Fibroblast of skin of right biceps (primary cell): ENCODE measurements at regions not wholly inside any gene's neighbourhood (a gene's known extent, or its start where the extent isn't known, plus 50 kb on each side); places are given as distances from the start of the nearest gene placed in this dataset.

Source experiments
- DNase-seq: peaks from one replicate; pipeline ENCODE4 v3.0.0-alpha.2; 2013

DNA sequence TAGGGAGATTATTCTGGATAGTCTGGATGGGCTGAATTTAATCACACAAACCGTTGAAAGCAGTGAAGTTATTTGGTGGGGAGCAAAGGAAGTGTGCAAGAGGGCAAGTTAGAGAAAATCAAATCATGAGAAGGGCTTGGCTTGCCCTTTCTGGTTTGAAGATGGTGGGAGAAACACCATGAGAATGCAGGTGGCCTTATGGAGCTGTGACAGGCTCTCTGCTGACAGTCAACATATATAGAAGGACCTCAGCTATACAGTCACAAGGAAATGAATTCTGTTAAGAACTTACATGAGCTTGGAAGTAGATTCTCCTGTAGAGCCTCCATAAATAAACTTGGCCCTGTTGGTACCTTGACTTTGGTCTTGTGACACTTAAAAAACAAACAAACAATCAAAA, 72.3 kb downstream of the GMNC start:
- DNase-seq = no peak

DNA sequence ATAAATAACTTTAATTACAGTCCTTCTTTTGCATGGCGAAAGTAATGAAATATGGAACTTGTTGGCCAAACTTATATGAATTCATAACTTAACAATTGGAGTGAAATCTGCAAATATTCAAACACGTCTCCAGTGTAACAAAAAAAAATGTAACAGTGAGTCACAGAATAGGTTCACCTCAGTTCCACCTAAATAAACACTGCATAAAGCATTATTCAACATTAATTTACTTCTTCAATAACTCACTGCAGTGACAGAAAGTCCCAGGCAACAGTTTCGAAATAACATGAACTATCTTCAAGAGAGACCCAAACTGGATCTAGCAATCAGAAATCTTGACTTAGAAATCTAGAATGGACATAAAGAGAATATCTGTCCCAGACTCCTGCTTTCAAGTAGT, 75.6 kb downstream of the GMNC start:
- DNase-seq = no peak

DNA sequence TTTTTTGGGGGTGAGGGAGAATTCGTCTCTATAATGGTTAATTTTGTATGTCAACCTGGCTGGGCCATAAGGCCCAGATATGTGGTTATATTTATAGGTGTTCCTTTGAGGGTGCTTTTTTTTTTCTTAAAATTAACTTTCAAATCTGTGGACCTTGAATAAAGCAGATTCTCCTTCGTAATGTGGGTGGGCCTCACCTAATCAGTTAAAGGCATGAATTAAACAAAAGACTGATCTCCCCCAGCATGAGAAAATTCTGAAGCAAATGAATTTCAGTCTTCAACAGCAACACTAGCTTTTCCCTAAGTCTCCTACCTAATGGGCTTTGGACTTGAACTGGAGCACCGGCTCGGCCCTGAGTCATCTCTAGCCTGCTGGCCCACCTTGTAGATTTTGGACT, 77.4 kb downstream of the GMNC start:
- no peak for DNase-seq

DNA sequence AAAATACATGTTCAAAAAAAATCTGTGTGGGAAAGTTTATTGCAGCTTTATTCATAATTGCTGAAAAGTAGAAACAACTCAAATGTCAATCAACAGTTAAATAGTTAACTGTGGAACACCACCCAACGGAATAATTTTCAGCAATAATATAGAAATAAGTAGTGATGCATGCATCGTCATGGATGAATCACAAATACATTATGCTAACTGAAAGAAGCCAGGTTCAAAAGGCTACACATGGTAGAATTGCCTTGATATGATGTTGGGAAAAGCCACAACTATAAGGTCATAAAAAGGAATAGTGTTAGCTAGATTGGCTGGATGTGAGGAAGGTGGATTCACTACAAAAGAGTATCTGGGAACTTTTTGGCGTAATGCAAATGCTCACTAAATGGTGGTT, 82.0 kb downstream of the GMNC start:
- no peak for DNase-seq

DNA sequence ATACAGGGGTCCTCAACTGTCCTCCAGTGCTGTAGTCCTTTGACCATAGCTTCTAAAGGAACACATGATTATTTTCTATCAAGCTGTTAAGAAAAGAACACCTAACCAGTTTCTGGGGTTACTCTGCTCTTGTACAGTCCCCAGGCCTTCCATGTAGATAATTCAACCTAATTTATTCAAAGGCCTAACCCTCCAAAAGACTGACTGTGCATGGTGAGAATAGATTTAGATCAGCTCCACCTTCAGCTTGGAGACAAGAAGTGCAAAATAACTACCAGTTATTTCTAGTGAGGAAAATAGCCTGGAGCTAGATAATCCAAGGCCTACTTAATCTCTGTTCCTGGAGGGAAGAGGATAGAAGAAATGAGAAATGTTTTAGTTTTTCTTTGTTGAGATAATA, 87.9 kb downstream of the GMNC start:
- no peak for DNase-seq

DNA sequence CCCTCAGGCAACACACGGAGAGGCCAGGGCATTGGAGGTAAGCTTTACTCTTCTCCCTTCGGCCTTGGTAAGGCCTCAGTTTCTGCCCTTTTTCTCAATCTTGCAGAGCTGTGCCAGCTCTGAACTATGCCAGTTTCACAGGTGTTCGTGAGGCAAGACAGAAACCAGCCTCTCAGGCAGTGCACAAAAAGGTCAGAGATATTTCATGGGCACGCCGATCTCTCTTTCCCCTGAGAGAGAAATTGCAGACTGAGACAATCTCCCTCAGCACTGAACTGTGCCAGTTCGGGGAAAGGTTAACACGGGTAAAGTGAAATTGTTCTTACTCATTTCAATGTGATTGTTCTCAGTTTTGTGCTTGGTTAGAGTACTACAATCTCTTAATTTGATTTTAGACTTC, 88.5 kb downstream of the GMNC start:
- DNase-seq = no peak

DNA sequence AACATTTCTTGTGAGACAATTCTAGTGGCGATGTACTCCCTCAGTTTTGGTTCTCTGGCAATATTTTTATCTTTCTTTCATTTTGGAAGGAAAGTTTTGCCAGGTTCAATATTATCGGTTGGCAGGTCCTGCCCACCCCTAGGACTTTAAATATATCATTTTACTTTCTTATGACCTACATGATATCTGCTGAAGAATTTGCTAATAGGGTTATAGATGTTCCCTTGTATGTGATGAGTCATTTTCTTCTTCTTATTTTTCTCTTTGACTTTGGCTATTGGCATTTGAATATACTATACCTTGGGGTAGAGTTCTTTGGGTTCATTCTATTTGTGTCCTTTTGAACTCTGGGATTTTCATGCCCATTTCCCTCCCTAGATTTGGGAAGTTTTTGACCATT, 89.7 kb downstream of the GMNC start:
- no peak for DNase-seq

DNA sequence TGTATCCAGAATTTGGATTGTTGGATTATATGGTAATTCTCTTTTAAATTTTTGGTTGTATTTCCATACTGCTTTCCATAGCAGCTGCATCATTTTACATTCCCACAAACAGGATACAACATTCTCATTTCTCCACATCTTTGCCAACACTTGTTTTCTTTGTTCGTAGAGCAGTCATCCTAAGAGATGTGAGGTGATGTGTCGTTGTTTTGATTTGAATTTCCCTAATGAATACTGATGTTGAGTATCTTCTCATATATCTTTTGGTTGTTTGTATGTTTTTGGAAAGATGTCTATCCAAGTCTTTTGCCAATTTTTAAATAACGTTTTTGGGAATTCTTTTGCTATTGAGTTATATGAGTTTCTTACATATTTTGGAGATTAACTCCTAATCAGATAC, 93.6 kb downstream of the GMNC start:
- DNase-seq = no peak

DNA sequence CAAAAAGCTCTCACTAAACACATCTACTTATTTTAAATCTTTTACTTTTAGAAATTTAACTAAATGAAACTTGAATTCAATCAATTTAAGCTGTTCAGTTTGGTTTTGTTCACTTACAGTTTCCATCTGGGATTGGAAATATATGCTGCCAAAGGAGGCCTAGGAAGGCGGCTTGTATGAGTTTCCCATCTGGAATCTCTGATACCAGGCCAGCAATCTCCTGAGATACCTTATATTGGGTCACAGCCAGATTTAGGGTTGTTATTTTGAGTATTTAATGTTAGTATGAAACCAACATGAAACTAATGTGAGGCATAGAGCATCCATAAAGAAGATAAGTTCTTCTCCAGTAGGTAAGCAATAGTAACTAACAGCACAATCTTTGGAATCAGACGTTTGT, 94.6 kb downstream of the GMNC start:
- DNase-seq = no peak

DNA sequence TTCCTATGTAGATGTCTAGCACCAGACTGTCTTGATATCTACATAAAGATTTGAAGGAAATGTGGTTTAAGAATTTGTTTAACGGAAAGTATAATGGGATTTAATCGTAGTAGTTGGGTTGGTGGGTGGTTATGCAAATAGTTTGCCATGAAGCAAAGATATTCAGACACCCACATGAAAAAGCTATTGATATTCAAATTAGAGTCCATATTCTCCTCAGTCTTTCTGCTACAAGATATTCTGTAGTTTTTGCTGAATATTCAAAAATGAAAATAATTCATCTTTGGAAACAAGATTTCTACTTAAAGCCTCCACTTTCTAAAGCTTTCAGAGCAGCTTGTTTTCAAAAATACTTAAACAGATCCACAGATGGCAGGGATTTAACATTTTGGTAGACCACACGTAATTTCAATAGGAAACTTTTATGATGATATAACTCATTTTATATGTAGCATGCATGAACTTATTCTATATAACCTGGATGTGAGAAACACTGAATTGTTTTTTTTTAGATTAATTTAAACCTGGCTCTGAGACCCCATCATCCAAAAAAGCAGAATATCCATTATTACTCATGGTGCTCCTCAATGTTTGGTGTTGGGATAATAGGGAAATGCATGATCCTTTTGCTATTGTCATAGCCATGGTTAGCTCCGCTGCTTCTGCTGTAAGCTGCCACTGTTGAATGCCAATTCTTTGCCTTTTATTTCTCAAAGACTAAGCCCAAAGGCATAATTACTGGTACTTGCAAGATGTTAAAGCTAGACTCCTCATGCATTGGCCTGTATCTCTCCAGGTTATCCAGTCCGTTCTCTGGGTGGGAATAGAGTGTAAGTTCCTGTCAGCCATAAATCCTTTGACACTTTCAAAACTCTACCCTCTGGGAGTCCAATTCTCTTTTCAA, 98.0 kb downstream of the GMNC start:
- no peak for DNase-seq

DNA sequence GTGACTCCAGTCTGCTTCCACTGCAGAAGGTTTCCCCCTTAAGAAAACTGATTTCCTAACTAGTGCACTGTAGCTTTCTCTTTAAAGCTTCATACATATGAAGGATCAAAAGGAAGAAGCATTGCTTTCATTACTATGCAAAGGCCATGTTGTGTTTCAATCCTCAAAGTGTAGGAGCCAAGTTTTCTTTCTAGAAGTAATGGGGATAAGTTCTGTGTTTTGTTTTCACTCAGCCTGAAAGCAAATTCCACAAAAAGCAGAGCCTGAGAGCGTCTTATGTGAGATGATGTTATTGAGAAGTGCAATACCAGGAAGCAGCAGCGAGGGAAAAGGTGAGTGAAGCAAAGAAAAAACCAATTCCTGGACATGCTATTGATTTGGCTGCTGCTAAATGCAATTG, 99.7 kb downstream of the GMNC start:
- no peak for DNase-seq

DNA sequence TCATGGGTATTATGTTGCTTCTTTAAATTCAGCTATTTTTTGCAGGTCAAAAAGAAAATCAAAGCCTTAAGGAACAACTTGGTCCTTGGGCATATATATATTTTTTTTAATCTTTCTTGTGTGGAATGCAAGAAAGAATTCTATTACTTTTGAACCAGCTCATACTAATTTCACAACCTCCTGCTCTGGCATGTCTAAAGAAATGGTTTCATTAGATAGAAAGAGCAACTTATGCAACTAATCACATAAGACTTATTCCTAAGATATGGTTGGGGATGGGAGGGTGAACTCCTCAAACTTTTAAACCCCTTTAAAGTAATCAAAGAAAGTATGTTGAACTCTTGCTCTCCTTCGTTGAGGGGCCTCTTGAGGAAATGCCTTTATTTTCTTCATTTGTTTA, 114.9 kb downstream of the GMNC start:
- no peak for DNase-seq

DNA sequence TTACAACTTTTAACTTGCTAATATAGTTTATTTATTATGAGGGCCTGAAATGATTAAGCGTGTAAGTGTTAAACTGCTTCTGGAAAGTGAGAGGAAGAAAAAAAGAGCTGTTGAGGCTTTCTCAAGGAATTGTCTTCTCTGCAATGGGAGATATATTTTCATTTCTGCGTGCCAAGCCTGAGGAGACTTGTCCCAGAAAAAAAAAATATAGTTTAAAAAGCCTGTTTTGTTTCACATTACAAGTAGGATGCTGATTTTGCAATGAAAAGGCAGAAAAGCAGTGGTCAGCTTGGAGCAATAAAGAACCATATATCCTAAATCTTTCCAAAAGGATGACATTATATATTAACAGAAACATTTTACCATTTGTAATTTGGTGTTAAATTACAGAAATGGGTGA, 115.5 kb downstream of the GMNC start:
- no peak for DNase-seq

DNA sequence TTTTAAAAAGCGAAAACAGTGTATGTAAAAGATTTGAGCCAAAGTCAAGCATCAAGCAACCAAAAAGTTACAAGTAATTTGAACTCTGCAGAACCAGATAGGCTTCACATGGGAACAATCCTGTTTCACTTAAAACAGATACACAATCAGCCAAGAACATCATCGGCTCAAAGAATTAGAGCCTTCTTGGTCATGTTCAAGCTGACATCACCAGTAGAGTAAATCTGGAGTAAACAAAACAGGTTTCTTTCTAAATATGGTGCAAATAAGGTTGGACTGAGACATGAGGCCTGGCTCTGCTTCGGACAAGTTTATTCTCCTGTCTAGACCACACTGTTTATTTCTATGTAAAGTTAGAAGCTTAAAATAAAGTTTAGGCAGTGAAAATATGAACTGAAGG, 116.0 kb downstream of the GMNC start:
- no peak for DNase-seq

DNA sequence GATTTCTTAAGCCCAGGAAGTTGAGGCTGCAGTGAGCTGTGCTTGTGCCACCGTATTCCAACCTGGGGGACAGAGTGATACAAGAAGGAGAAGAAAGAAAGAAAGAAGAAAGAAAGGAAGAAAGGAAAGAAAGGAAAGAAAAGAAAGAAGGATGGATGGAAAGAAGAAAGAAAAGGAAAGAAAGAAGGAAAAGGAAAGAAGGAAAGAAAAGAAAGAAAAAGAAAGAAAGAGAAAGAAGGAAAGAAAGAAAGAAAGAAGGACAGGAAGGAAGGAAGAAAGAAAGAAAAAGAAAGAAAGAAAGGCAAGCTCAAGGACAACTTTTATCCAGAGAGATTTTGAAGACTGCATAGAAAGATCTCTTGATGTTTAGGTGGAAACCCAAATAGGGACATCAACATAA, 120.7 kb downstream of the GMNC start:
- DNase-seq = no peak

DNA sequence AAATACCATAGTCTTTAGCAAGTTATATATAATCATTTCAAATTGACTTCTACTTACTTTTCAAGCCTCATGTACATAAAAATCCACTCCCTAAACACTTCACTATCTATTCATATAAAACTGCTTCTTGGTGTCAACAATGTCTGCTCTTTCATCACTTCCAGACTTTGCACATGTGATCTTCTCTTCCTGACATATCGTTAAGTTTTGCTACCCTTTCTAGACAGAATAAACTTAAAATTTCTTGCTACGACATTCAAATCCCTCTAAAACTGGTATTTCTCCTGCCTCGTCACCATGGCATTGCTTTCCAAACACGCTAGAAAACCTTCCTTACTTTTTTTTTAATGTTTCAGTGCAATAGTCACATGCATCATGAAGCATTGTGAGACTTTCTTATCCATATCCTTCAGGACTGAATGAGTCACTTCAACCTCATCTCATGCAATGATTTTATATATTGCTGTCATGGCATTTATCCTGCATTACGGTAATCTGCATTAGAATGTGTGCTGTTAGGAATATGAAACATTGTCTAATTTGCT, 122.8 kb downstream of the GMNC start:
- DNase-seq = peak; percentile 23

DNA sequence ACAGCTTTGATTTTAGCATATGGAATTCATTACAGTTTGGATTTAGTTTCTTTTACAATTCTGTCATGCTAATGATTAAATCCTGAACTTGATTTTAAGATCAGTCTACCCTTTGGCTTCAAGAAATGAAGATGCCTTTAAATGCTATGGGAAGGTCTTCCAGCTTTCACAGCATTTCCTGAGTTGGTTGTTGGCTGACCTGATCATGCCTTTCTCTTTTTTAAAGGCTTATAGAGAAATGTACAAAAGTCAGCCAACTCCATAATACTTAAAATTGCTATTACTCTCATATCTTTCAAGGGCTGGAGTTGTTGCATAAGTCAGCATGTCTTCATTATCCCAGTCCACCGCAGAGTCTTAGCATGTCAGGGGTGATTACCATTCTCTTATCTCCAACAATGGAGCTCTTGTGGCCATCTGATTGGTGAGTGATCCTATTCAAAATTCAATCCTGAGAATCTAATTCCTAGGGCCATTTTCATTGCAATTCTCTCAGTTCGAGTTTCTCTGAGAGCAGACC, 123.8 kb downstream of the GMNC start:
- DNase-seq = no peak

DNA sequence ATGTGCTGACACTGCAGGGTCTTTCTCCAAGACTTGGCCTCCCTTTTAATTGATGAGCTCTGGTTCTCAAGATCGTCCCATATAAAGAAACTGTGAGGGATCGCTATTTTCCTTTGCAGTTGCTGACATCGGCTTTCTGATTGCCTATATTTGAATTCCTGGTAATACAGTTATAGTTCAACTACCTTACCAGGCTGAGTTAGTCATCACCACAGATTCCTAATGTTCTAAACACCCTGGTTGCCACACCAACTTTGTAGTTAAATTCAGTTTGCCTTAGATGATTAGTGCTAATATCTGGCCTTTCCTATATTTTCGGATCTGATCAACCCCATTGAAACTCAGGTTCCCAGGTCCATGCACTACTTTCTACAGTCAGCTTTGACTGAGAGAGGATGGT, 125.0 kb downstream of the GMNC start:
- DNase-seq = no peak

DNA sequence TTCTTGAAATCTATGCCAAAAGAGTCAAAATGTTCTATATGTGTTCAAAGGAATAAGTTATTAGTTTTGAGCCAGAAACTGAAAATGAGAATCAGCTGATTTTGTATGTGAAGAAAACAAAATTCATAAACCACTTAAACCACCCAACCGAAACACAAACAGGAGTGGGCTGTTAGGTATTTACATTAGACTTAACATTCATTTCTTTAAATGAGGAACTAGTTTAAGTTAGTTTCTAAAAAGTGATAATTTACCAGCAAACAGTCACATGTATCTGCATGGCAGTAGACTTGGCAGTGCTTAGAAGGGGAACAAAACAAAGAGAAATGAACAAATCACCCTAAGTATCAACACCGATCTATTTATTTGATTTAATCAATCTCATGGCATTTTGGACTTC, 128.0 kb downstream of the GMNC start:
- no peak for DNase-seq

DNA sequence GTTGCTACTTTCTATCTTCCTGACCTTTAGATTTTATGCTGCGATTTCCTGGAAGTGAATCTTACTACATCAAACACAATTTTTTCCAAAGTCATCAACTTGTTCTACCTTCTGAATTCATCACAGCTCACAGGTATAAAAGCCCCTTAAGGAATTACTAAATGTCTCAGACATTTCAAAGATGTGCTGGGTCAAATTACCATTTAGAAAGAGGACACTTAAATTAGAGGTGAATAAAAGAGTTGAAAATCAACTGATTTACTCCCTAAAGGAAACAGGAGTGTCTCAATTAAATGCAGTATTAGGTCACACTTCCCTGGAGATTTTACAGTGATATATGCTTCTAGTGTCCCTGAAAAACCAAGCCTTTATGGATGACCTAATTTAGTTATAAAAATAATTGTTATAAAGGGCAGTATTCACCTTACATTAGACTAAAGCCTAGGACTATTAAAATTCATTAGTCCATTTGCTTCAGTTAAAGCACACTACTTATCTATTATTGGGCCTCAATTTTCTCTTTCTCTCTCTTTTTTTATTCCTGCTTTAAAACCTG, 128.8 kb downstream of the GMNC start:
- DNase-seq = no peak

DNA sequence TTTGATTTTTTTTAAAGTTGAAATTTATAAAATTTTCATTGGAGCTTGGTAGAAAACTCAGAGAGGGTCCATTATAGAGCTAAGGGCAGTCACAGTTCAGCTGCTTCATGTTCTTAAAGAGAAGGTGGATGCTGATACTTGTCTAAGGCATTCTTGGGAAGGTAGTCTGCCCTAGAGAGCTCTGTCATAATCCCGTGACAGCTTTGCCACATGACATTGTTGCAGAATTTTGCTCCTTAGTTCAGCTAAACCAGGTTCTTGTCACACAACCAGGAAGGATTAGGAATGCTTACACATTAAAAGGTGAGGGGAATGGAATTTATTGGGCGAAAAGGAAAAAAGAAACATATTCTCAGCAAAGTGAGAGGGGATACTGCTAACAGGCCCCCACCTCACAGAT, 130.9 kb downstream of the GMNC start:
- DNase-seq = no peak

DNA sequence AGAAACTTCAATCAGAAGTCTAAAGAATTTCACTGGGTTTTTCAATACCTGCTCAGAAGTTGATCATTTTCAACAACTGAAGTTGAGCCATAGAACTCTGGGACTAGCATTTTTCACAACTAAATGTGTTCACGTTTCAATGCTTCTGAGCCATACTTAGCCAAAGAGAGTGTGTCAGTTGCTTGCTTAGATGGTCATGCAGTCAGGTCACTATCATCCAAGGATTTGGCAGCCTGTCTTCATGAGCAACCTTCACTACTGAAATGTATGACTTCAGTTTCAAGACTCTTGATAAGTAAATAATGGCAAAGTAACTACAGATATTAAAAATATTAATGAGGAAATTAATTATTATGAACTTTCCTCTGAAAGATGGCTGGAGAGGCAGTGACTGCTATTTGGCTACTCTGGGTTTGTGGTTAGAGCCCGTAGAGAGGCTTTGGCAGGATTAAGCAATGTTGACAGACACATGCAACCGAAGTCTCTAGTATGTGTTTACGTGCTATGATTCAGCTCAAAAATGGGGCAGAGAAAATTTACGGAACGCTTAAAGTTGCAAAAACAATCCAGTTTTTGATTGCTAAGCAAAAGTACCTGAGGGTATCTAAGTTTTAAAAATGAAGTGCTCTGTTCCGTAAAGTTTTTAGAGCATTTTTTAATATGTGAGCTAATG, 133.8 kb downstream of the GMNC start:
- no peak for DNase-seq

DNA sequence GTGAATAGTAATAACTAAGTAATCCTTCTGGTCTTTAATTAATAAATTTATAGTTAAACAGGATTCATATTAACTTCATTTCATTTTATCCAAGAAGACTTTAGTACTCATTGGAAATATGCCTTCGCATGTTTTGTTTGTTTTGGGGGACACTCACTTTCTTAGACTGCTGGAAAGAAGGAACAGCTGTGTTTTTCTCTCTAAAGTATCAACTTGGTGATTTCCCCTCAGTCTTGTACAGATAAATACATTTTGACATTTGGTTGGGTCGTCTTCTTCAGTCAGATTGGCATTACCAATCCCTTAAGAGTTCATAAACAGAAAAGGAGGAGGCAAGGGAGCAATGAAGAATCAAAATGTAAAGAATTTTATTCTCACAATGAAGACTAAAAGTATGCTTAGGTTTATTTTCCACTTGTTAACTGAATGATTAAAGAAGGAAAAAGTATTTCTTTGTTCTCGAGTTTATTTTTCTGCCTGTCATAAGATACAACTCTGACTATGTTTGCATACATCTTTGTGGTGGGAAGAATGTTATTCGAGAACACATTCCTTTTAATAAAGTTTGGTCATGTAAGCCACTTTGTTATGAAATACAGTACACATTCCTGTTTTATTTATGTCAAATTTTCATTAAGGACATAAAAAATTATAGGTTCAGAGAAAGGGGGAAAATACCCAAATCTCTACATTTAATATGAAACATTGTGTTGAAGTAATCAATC, 140.2 kb downstream of the GMNC start:
- no peak for DNase-seq
